Spleen (tissue), 11 donors: ENCODE measurements at regions not wholly inside any gene's neighbourhood (a gene's known extent, or its start where the extent isn't known, plus 50 kb on each side); places are given as distances from the start of the nearest gene placed in this dataset.
A peak's percentile ranks its signal among the peaks of the same experiment; 100 is the strongest.

Source experiments
- DNase-seq: peaks from one replicate; pipeline ENCODE4 v3.0.0-alpha.2; 2020
- H3K27ac ChIP-seq, 8 donors: fragments of 200-600 bp; sonication (generic) in 7 of 8; 1 replicate in 4 of 8; 2 replicates in 4 of 8; pipeline versions ENCODE4 v1.5.0 to v1.8.0; 2016 to 2021; ENCODE audit warnings: inconsistent platforms in 4 of 8, mild to moderate bottlenecking in 4 of 8, moderate library complexity in 1 of 8
- H3K27me3 ChIP-seq, 7 donors: fragments of 200-600 bp; sonication (generic) in 6 of 7; replicated peaks in 1 of 7; 1 replicate in 4 of 7; 2 replicates in 3 of 7; pipeline versions ENCODE4 v1.5.0 to v1.8.0; 2016 to 2021; ENCODE audit warnings: inconsistent platforms in 3 of 7, mild to moderate bottlenecking in 1 of 7
- H3K36me3 ChIP-seq, 6 donors: fragments of 200-600 bp; sonication (generic) in 5 of 6; 1 replicate in 4 of 6; 2 replicates in 2 of 6; pipeline versions ENCODE4 v1.5.0 to v1.8.0; 2016 to 2021; ENCODE audit warnings: inconsistent platforms in 2 of 6
- H3K4me1 ChIP-seq, 6 donors: fragments of 200-600 bp; sonication (generic) in 5 of 6; 1 replicate in 3 of 6; 2 replicates in 3 of 6; pipeline versions ENCODE4 v1.5.0 to v1.8.0; 2016 to 2021; ENCODE audit warnings: inconsistent platforms in 3 of 6
- H3K4me3 ChIP-seq, 8 donors: fragments of 200-600 bp; sonication (generic) in 7 of 8; 1 replicate in 4 of 8; 2 replicates in 4 of 8; pipeline versions ENCODE4 v1.5.0 to v1.8.0; 2016 to 2021; ENCODE audit warnings: inconsistent platforms in 4 of 8, mild to moderate bottlenecking in 4 of 8, moderate library complexity in 2 of 8
- H3K9me3 ChIP-seq, 8 donors: fragments of 200-600 bp; sonication (generic) in 7 of 8; 1 replicate in 4 of 8; 2 replicates in 4 of 8; pipeline versions ENCODE4 v1.5.0 to v1.8.0; 2016 to 2021; ENCODE audit warnings: inconsistent platforms in 4 of 8
- CTCF ChIP-seq, 11 experiments: fragments of 200-600 bp in 7 of 11; fragments of 450-650 bp in 4 of 11; sonication (generic) in 4 of 11; IDR thresholded peaks in 8 of 11; conservative IDR thresholded peaks in 3 of 11; 1 replicate in 7 of 11; 2 replicates in 4 of 11; pipeline versions ENCODE4 v1.4.0 to v1.8.0; 2016 to 2021; ENCODE audit warnings: antibody characterized with exemption in 11 of 11, inconsistent platforms in 4 of 11, mild to moderate bottlenecking in 1 of 11
- POLR2A ChIP-seq, 3 donors: fragments of 450-650 bp; IDR thresholded peaks; one replicate each; pipeline ENCODE4 v1.5.1; 2017; ENCODE audit warnings: antibody characterized with exemption in 3 of 3, mild to moderate bottlenecking in 1 of 3
- POLR2AphosphoS5 ChIP-seq, 3 donors: sonication (generic); formaldehyde crosslinking; IDR thresholded peaks; one replicate each; pipeline ENCODE4 v1.5.1; 2017; ENCODE audit warnings: antibody characterized with exemption in 3 of 3
- WGBS, 5 donors: extraction: QIAGEN DNeasy Blood & Tissue Kit in 3 of 5; methylation state at CpG; one replicate each; pipeline versions ENCODE4 v1.1.5 to v1.1.7; 2013 to 2018; 5-methylcytosine and 5-hydroxymethylcytosine counted together
- intact Hi-C: fragments of 100-400 bp; cut with DNase I; formaldehyde crosslinking; loops from one replicate; pipeline ENCODE4 v1.15.0; 2023; ENCODE audit warnings: low total_unique reads
- donor health status: healthy with polysubstance abuse.
- donor health status: DM: no; HTN: no; CAD: no; lungs with moderate emphysema.
- donor health status: DM: no; HTN: no; CAD: no.
- donor health status: Bipolar disorder and iron deficiency.
- donor health status: healthy.
- donor health status: DM: no; HTN: no; CAD: no.
- donor health status: DM: yes; HTN: yes; CAD: no.

GRCh38 chr16:85201574-85201973, 89.3 kb upstream of the CIBAR2 start:
- no peak for DNase-seq
- TF ChIP-seq POLR2AphosphoS5 (IDR thresholded peaks at IDR 0.05) (no peak), CTCF (IDR thresholded peaks at IDR 0.05 in 8 of 11, conservative IDR thresholded peaks at IDR 0.05 in 3 of 11) (no peak), POLR2A (IDR thresholded peaks at IDR 0.05) (no peak)

GRCh38 chr16:85202051-85202601, 89.9 kb upstream of the CIBAR2 start:
- H3K36me3 ChIP-seq: no peaks in the 10 kb centered on the region
- peak overlapping the region in 5 of 8 donors; percentile 37 to 60 (median 59) for H3K27ac ChIP-seq
- whole genome bisulfite sequencing, 5 donors: 61 to 67% (median 65%) methylated on average over 13 to 14 of the region's 14 CpGs
- no peak for TF ChIP-seq POLR2A (IDR thresholded peaks at IDR 0.05)
- TF ChIP-seq POLR2AphosphoS5 (IDR thresholded peaks at IDR 0.05): no peak
- no peak for TF ChIP-seq CTCF (IDR thresholded peaks at IDR 0.05 in 8 of 11, conservative IDR thresholded peaks at IDR 0.05 in 3 of 11)
- H3K4me3 ChIP-seq: no peak overlapping the region
- peak; percentile 65 for DNase-seq
- intact Hi-C loops: no loop called here
- H3K9me3 ChIP-seq: no peaks in the 10 kb centered on the region
- H3K4me1 ChIP-seq: peaks cover 0 to 85% (median 46%) of the 10 kb centered on the region in 6 donors
- H3K27me3 ChIP-seq: peaks cover 0 to 9% (median 0%) of the 10 kb centered on the region in 7 donors

More at GRCh38 chr16:85201574-85201973, 89.3 kb upstream of the CIBAR2 start:
- 76 to 89% (median 85%) methylated on average over 8 of the region's 8 CpGs for WGBS, 5 donors
- H3K27me3 ChIP-seq: peaks cover 0 to 4% (median 0%) of the 10 kb centered on the region in 7 donors
- H3K4me1 ChIP-seq: peaks cover 4 to 85% (median 46%) of the 10 kb centered on the region in 6 donors
- H3K36me3 ChIP-seq: no peaks in the 10 kb centered on the region
- H3K9me3 ChIP-seq: no peaks in the 10 kb centered on the region
- intact Hi-C loops: no loop called here
- H3K27ac ChIP-seq: peak overlapping the region in 4 of 8 donors; percentile 37 to 60 (median 53)
- H3K4me3 ChIP-seq: no peak overlapping the region

- intact Hi-C loops: no loop called here
- peaks cover 0 to 16% (median 0%) of the 10 kb centered on the region in 7 donors for H3K27me3 ChIP-seq
- H3K4me3 ChIP-seq: no peak overlapping the region
- WGBS, 5 donors: 61 to 76% (median 69%) methylated on average over 11 to 21 of the region's 21 CpGs
- no peaks in the 10 kb centered on the region for H3K36me3 ChIP-seq
- peak overlapping the region in 5 of 8 donors; percentile 37 to 60 (median 59) for H3K27ac ChIP-seq
- peak; percentile 71 for DNase-seq
- H3K4me1 ChIP-seq: peaks cover 0 to 83% (median 44%) of the 10 kb centered on the region in 6 donors
- TF ChIP-seq POLR2A (IDR thresholded peaks at IDR 0.05) (no peak), POLR2AphosphoS5 (IDR thresholded peaks at IDR 0.05) (peak in 2 of 3 donors; percentile 28)
- H3K9me3 ChIP-seq: no peaks in the 10 kb centered on the region
Measured at GRCh38 chr16:85202631-85203461, 90.6 kb upstream of the CIBAR2 start.

GRCh38 chr16:85203462-85203813, 91.2 kb upstream of the CIBAR2 start:
- TF ChIP-seq POLR2AphosphoS5 (IDR thresholded peaks at IDR 0.05): no peak
- TF ChIP-seq POLR2A (IDR thresholded peaks at IDR 0.05): no peak
- TF ChIP-seq CTCF (IDR thresholded peaks at IDR 0.05 in 8 of 11, conservative IDR thresholded peaks at IDR 0.05 in 3 of 11): no peak
- H3K4me1 ChIP-seq: peaks cover 0 to 77% (median 39%) of the 10 kb centered on the region in 6 donors
- H3K36me3 ChIP-seq: no peaks in the 10 kb centered on the region
- H3K27ac ChIP-seq: peak overlapping the region in 3 of 8 donors; percentile 59 to 60 (median 59)
- WGBS, 5 donors: 69 to 92% (median 83%) methylated on average over 5 of the region's 5 CpGs
- intact Hi-C loops: no loop called here
- H3K9me3 ChIP-seq: peaks cover 0 to 3% (median 0%) of the 10 kb centered on the region in 8 donors
- no peak for DNase-seq
- no peak overlapping the region for H3K4me3 ChIP-seq
- peaks cover 0 to 16% (median 0%) of the 10 kb centered on the region in 7 donors for H3K27me3 ChIP-seq
